CMK (cell line): ENCODE measurements at regions not wholly inside any gene's neighbourhood (a gene's known extent, or its start where the extent isn't known, plus 50 kb on each side); places are given as distances from the start of the nearest gene placed in this dataset.
A peak's percentile ranks its signal among the peaks of the same experiment; 100 is the strongest.
"Not testable (repeated sequence)": the region's sequence is repeated elsewhere in the genome, so short reads cannot be mapped to it uniquely, and the experiment has no call there.

Experiments used
- DNase-seq: peaks from one replicate; pipeline ENCODE4 v3.0.0-alpha.2; 2010; ENCODE audit warnings: low read depth

- DNase-seq, result not testable (repeated sequence)
Observed at GRCh38 chr1:120357046-120357445, 57.8 kb upstream of the NBPF8 start.

- DNase-seq, result not testable (repeated sequence)
Observed at GRCh38 chr1:120356170-120356569, 58.7 kb upstream of the NBPF8 start.

- DNase-seq, result peak; percentile 40
Observed at GRCh38 chr1:120354618-120355184, 60.1 kb upstream of the NBPF8 start.

GRCh38 chr1:120342231-120343073, 72.4 kb upstream of the NBPF8 start:
- DNase-seq, result not testable (repeated sequence)

- not testable (repeated sequence) for DNase-seq
Observed at GRCh38 chr1:120341756-120342155, 73.1 kb upstream of the NBPF8 start.

GRCh38 chr1:120340838-120341751, 73.7 kb upstream of the NBPF8 start:
- not testable (repeated sequence) for DNase-seq

GRCh38 chr1:120315738-120316137, 99.1 kb upstream of the NBPF8 start:
- DNase-seq, result not testable (repeated sequence)

- not testable (repeated sequence) for DNase-seq
Observed at GRCh38 chr1:120311930-120312329, 102.9 kb upstream of the NBPF8 start.

- not testable (repeated sequence) for DNase-seq
Observed at GRCh38 chr1:120308940-120309578, 105.8 kb upstream of the NBPF8 start.

GRCh38 chr1:120305046-120305445, 109.8 kb upstream of the NBPF8 start:
- not testable (repeated sequence) for DNase-seq

- not testable (repeated sequence) for DNase-seq
Observed at GRCh38 chr1:120304341-120304740, 110.5 kb upstream of the NBPF8 start.

- not testable (repeated sequence) for DNase-seq
Observed at GRCh38 chr1:120299433-120300057, 115.3 kb upstream of the NBPF8 start.

GRCh38 chr1:120298487-120298886, 116.3 kb upstream of the NBPF8 start:
- not testable (repeated sequence) for DNase-seq

- DNase-seq, result not testable (repeated sequence)
Observed at GRCh38 chr1:120297345-120297953, 117.4 kb upstream of the NBPF8 start.

- DNase-seq, result not testable (repeated sequence)
Observed at GRCh38 chr1:120290105-120290504, 113.8 kb upstream of the SEC22B start.

GRCh38 chr1:120289601-120290074, 113.3 kb upstream of the SEC22B start:
- DNase-seq, result not testable (repeated sequence)

GRCh38 chr1:120288814-120289600, 112.7 kb upstream of the SEC22B start:
- DNase-seq, result not testable (repeated sequence)

GRCh38 chr1:120288167-120288566, 111.8 kb upstream of the SEC22B start:
- DNase-seq, result not testable (repeated sequence)

- not testable (repeated sequence) for DNase-seq
Observed at GRCh38 chr1:120282744-120283464, 106.6 kb upstream of the SEC22B start.
